ENCODE measurements at regions not wholly inside any gene's neighbourhood (a gene's known extent, or its start where the extent isn't known, plus 50 kb on each side); places are given as distances from the start of the nearest gene placed in this dataset.

DNA sequence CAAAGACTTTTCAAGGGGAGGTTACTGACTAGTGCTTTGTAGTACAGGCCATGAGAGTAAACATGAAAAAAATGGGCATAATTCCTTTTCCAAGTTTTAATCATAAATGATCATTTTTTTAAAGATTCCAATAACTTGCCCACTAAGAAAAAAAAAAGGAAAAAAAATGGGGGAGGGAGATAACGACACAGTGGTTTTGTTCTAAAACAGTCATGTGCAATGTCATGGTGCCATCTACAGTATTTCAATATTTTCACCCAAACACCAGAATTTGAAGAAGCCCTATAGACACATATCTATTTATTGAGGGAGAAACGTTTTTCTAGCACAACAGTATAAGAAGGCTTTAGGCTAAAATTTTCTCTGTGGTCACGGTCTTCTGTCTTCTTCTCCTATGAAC lies 250.2 kb downstream of the LTN1 start:
- no peak overlapping the region for H3K4me3 ChIP-seq (ENCODE audit: control insufficient read depth in 1 of 7, extremely low read depth in 1 of 7, insufficient read depth in 4 of 7, low read depth in 2 of 7, low read length in 6 of 7)
- no peaks in the 10 kb centered on the region for H3K27me3 ChIP-seq (replicated peaks in 2 of 5; ENCODE audit: control insufficient read depth in 4 of 5, insufficient read depth in 5 of 5, low read length in 4 of 5)
- POLR2A ChIA-PET, result no interaction called here
- CTCF ChIA-PET, result interaction anchor here (1.4 to 5.6 kb wide), 3 partner anchors 12 to 1895 kb away, joined by 6 to 39 read pairs (median 33); no protein-coding TSS in a partner anchor
- no peak overlapping the region for H3K27ac ChIP-seq (ENCODE audit: insufficient read depth in 1 of 2, low read depth in 1 of 2, low read length in 2 of 2, poor library complexity in 1 of 2, severe bottlenecking in 2 of 2)
- H3K36me3 ChIP-seq (ENCODE audit: control insufficient read depth in 4 of 4, insufficient read depth in 4 of 4, low read length in 3 of 4), result no peaks in the 10 kb centered on the region
- peaks cover 0 to 14% (median 5%) of the 10 kb centered on the region in 4 experiments for H3K4me1 ChIP-seq (ENCODE audit: control extremely low read depth in 1 of 4, control insufficient read depth in 4 of 4, insufficient read depth in 4 of 4, low read length in 3 of 4)
- no CpG with 5 or more reads among the region's 3 CpGs for WGBS (ENCODE audit: insufficient coverage)
- no peaks in the 10 kb centered on the region for H3K9me3 ChIP-seq (ENCODE audit: control extremely low read depth in 1 of 5, control insufficient read depth in 4 of 5, insufficient read depth in 2 of 5, low read depth in 1 of 5, low read length in 4 of 5)
- DNase-seq, result peak; percentile 34 to 54 (median 53)

GRCh38 chr21:28740125-28740524 lies 252.6 kb downstream of the LTN1 start:
- no CpG with 5 or more reads among the region's 2 CpGs for WGBS (ENCODE audit: insufficient coverage)
- no peak for DNase-seq
- Histone ChIP-seq H3K4me3 (ENCODE audit: control insufficient read depth in 1 of 7, extremely low read depth in 1 of 7, insufficient read depth in 4 of 7, low read depth in 2 of 7, low read length in 6 of 7) (no peak overlapping the region), H3K9me3 (ENCODE audit: control extremely low read depth in 1 of 5, control insufficient read depth in 4 of 5, insufficient read depth in 2 of 5, low read depth in 1 of 5, low read length in 4 of 5) (no peaks in the 10 kb centered on the region), H3K4me1 (ENCODE audit: control extremely low read depth in 1 of 4, control insufficient read depth in 4 of 4, insufficient read depth in 4 of 4, low read length in 3 of 4) (peaks cover 0 to 9% (median under 1%) of the 10 kb centered on the region in 4 experiments), H3K27ac (ENCODE audit: insufficient read depth in 1 of 2, low read depth in 1 of 2, low read length in 2 of 2, poor library complexity in 1 of 2, severe bottlenecking in 2 of 2) (no peak overlapping the region), H3K27me3 (replicated peaks in 2 of 5; ENCODE audit: control insufficient read depth in 4 of 5, insufficient read depth in 5 of 5, low read length in 4 of 5) (no peaks in the 10 kb centered on the region), H3K36me3 (ENCODE audit: control insufficient read depth in 4 of 4, insufficient read depth in 4 of 4, low read length in 3 of 4) (no peaks in the 10 kb centered on the region)
- ChIA-PET CTCF (interaction anchor here (0.8 to 3.0 kb wide), 3 partner anchors 213 to 1894 kb away, joined by 3 to 33 read pairs (median 3); no protein-coding TSS in a partner anchor), POLR2A (no interaction called here)

DNA sequence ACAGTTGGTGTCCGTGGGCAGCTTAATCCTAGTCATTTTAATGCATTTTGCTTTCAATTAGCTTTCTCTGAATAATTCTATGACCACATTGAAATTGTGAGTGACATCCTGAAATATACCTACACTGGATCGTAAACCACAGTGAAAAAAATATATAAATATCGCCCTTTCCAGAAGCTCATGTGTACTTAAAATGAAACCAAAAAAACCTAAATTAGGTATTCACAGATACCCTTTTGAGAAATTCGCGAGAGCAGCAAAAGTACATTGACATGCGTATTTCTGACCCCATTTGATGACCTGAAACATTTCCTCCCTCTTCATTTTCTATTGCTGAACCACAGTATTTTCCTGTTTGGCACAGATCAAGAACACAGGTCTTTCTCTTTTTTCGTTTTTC lies 253.8 kb downstream of the LTN1 start:
- H3K36me3 ChIP-seq (ENCODE audit: control insufficient read depth in 4 of 4, insufficient read depth in 4 of 4, low read length in 3 of 4), result no peaks in the 10 kb centered on the region
- DNase-seq, result peak in 1 of 3 donors; percentile 9
- POLR2A ChIA-PET, result interaction anchor here (0.6 kb wide), 1 partner anchor 304 kb away, joined by 3 read pairs; no protein-coding TSS in a partner anchor
- H3K4me3 ChIP-seq (ENCODE audit: control insufficient read depth in 1 of 7, extremely low read depth in 1 of 7, insufficient read depth in 4 of 7, low read depth in 2 of 7, low read length in 6 of 7), result peak overlapping the region in 1 of 7 experiments; percentile 61
- H3K27ac ChIP-seq (ENCODE audit: insufficient read depth in 1 of 2, low read depth in 1 of 2, low read length in 2 of 2, poor library complexity in 1 of 2, severe bottlenecking in 2 of 2), result no peak overlapping the region
- H3K4me1 ChIP-seq (ENCODE audit: control extremely low read depth in 1 of 4, control insufficient read depth in 4 of 4, insufficient read depth in 4 of 4, low read length in 3 of 4), result peaks cover 0 to 9% (median 0%) of the 10 kb centered on the region in 4 experiments
- CTCF ChIA-PET, result no interaction called here
- no peaks in the 10 kb centered on the region for H3K9me3 ChIP-seq (ENCODE audit: control extremely low read depth in 1 of 5, control insufficient read depth in 4 of 5, insufficient read depth in 2 of 5, low read depth in 1 of 5, low read length in 4 of 5)
- 71% methylated on average over 6 of the region's 7 CpGs for WGBS (ENCODE audit: insufficient coverage)
- H3K27me3 ChIP-seq (replicated peaks in 2 of 5; ENCODE audit: control insufficient read depth in 4 of 5, insufficient read depth in 5 of 5, low read length in 4 of 5), result no peaks in the 10 kb centered on the region

DNA sequence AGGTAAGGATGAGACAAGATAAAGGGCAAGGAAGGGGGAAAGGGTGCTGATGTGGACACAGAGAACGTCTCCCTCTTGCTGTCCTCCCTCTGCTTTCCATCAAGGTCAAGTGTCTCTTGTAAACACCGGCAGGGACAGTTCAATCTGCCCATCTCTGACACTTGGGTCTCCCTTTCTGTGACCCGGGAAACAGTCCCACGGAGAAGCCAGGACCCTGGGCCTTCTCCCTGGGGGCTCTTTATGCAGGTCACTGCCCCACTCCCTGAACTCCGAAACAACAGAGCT lies 254.3 kb downstream of the LTN1 start:
- CTCF ChIA-PET, result no interaction called here
- Histone ChIP-seq H3K27ac (ENCODE audit: insufficient read depth in 1 of 2, low read depth in 1 of 2, low read length in 2 of 2, poor library complexity in 1 of 2, severe bottlenecking in 2 of 2) (no peak overlapping the region), H3K9me3 (ENCODE audit: control extremely low read depth in 1 of 5, control insufficient read depth in 4 of 5, insufficient read depth in 2 of 5, low read depth in 1 of 5, low read length in 4 of 5) (no peaks in the 10 kb centered on the region), H3K4me1 (ENCODE audit: control extremely low read depth in 1 of 4, control insufficient read depth in 4 of 4, insufficient read depth in 4 of 4, low read length in 3 of 4) (peaks cover 0 to 9% (median 0%) of the 10 kb centered on the region in 4 experiments), H3K4me3 (ENCODE audit: control insufficient read depth in 1 of 7, extremely low read depth in 1 of 7, insufficient read depth in 4 of 7, low read depth in 2 of 7, low read length in 6 of 7) (no peak overlapping the region), H3K27me3 (replicated peaks in 2 of 5; ENCODE audit: control insufficient read depth in 4 of 5, insufficient read depth in 5 of 5, low read length in 4 of 5) (no peaks in the 10 kb centered on the region), H3K36me3 (ENCODE audit: control insufficient read depth in 4 of 4, insufficient read depth in 4 of 4, low read length in 3 of 4) (no peaks in the 10 kb centered on the region)
- WGBS (ENCODE audit: insufficient coverage), result 92% methylated on average over 4 of the region's 5 CpGs
- POLR2A ChIA-PET, result interaction anchor here (0.6 kb wide), 1 partner anchor 304 kb away, joined by 3 read pairs; no protein-coding TSS in a partner anchor
- DNase-seq, result no peak

DNA sequence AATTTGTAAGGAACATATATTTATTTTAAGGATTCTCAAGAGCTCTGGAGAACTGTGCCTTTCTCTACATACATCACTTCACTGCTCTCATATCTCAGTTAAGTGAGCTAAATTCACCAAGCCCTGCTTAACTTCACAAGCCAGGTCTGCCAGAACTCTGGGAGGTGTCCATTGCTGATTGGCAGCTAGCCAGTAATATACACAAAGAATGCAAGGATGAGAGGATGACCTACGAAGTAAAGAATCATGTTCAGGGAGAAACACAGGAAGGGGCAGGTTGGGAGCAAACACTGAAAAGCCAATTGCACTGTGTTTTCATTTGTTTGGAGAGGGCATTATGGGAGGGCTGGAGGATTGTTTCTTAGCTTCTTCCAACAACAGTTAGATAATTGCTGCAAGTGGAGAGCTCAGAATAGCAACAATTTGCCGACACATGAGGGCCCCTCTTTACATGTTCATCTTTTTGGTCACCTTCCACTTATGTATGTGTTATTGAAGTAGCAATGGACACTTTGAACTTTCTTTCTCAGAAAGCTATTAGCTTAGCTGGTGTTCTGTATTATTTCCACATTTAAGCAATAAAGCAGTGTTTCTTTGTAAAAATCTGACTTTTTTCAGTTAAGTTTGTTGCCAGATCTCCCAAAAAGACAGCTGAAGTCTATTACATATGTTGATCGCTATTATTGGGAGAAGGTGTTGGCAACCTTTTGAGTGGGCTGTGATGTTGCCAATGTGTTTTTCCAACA lies 254.8 kb downstream of the LTN1 start:
- POLR2A ChIA-PET, result interaction anchor here (0.6 kb wide), 1 partner anchor 303 kb away, joined by 3 read pairs; no protein-coding TSS in a partner anchor

DNA sequence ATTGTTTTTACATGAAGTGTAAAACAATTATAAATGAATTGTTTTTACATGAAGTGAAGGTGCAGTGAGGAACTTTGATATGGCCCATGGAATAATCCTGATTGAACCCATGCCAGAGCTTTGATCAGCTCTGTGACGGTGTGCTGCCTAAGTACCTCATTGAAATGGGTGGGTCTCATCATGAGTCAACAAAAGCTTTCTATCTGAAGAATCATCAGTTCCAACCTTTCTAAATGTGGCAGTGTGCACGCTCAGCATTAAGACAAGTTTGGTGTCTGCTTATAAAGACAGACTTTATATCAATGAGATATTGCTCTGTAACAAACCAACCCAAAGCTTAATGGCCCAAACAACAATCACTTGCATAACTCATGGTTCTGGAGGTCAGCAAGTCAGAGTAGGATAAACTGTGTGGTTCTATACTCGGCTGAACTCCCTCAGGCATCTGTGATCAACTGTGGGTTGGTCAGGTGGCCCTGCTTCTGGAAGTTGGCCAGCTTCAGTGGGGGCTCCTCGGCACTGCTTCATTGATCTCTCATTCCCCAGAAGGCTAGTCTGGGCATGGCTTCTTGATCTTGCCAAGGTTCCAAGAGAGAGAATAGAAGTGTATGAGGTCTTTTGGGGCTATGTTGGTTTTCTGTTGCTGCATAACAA lies 258.0 kb downstream of the LTN1 start:
- CTCF ChIA-PET, result interaction anchor here (1.2 to 3.7 kb wide), 4 partner anchors 10 to 1886 kb away, joined by 3 to 26 read pairs (median 3); no protein-coding TSS in a partner anchor
- peaks cover 3 to 23% (median 9%) of the 10 kb centered on the region in 4 experiments for H3K4me1 ChIP-seq (ENCODE audit: control extremely low read depth in 1 of 4, control insufficient read depth in 4 of 4, insufficient read depth in 4 of 4, low read length in 3 of 4)
- H3K27me3 ChIP-seq (replicated peaks in 2 of 5; ENCODE audit: control insufficient read depth in 4 of 5, insufficient read depth in 5 of 5, low read length in 4 of 5), result no peaks in the 10 kb centered on the region
- no peaks in the 10 kb centered on the region for H3K9me3 ChIP-seq (ENCODE audit: control extremely low read depth in 1 of 5, control insufficient read depth in 4 of 5, insufficient read depth in 2 of 5, low read depth in 1 of 5, low read length in 4 of 5)
- H3K4me3 ChIP-seq (ENCODE audit: control insufficient read depth in 1 of 7, extremely low read depth in 1 of 7, insufficient read depth in 4 of 7, low read depth in 2 of 7, low read length in 6 of 7), result no peak overlapping the region
- POLR2A ChIA-PET, result no interaction called here
- no peaks in the 10 kb centered on the region for H3K36me3 ChIP-seq (ENCODE audit: control insufficient read depth in 4 of 4, insufficient read depth in 4 of 4, low read length in 3 of 4)
- H3K27ac ChIP-seq (ENCODE audit: insufficient read depth in 1 of 2, low read depth in 1 of 2, low read length in 2 of 2, poor library complexity in 1 of 2, severe bottlenecking in 2 of 2), result no peak overlapping the region
- no peak for DNase-seq
- 94% methylated on average over 3 of the region's 4 CpGs for WGBS (ENCODE audit: insufficient coverage)

More for the DNA sequence above, 254.8 kb downstream of the LTN1 start:
- H3K36me3 ChIP-seq (ENCODE audit: control insufficient read depth in 4 of 4, insufficient read depth in 4 of 4, low read length in 3 of 4), result no peaks in the 10 kb centered on the region
- H3K27ac ChIP-seq (ENCODE audit: insufficient read depth in 1 of 2, low read depth in 1 of 2, low read length in 2 of 2, poor library complexity in 1 of 2, severe bottlenecking in 2 of 2), result no peak overlapping the region
- H3K4me3 ChIP-seq (ENCODE audit: control insufficient read depth in 1 of 7, extremely low read depth in 1 of 7, insufficient read depth in 4 of 7, low read depth in 2 of 7, low read length in 6 of 7), result no peak overlapping the region
- DNase-seq, result no peak
- 100% methylated on average over 2 of the region's 3 CpGs for WGBS (ENCODE audit: insufficient coverage)
- no peaks in the 10 kb centered on the region for H3K27me3 ChIP-seq (replicated peaks in 2 of 5; ENCODE audit: control insufficient read depth in 4 of 5, insufficient read depth in 5 of 5, low read length in 4 of 5)
- CTCF ChIA-PET, result interaction anchor here (1.7 to 3.7 kb wide), 2 partner anchors 7 to 219 kb away, joined by 3 to 26 read pairs; no protein-coding TSS in a partner anchor
- H3K4me1 ChIP-seq (ENCODE audit: control extremely low read depth in 1 of 4, control insufficient read depth in 4 of 4, insufficient read depth in 4 of 4, low read length in 3 of 4), result peaks cover 0 to 9% (median 0%) of the 10 kb centered on the region in 4 experiments
- H3K9me3 ChIP-seq (ENCODE audit: control extremely low read depth in 1 of 5, control insufficient read depth in 4 of 5, insufficient read depth in 2 of 5, low read depth in 1 of 5, low read length in 4 of 5), result no peaks in the 10 kb centered on the region

Measured in common myeloid progenitor, CD34-positive (primary cell).